Bronchial epithelial cell (primary cell): ENCODE measurements at regions not wholly inside any gene's neighbourhood (a gene's known extent, or its start where the extent isn't known, plus 50 kb on each side); places are given as distances from the start of the nearest gene placed in this dataset.

Experiments
- DNase-seq: peaks from one replicate; pipeline ENCODE4 v3.0.0-alpha.2; 2010; ENCODE audit warnings: low read depth
- FAIRE-seq: peaks from 2 replicates; lab custom pipeline; 2011; peaks lifted over from hg19 to GRCh38; lab: Jason Lieb, UNC
- H3K27me3 ChIP-seq: 2 replicates; pipeline ENCODE4 v1.5.1; 2011; ENCODE audit warnings: low read length; ENCODE audit not compliant: control insufficient read depth, insufficient read depth
- H3K36me3 ChIP-seq: 2 replicates; pipeline ENCODE4 v1.5.1; 2011; ENCODE audit warnings: low read length; ENCODE audit not compliant: control insufficient read depth, insufficient read depth
- H3K4me3 ChIP-seq: 2 replicates; pipeline ENCODE4 v1.5.1; 2011; ENCODE audit warnings: mild to moderate bottlenecking, low read depth, low read length, control low read depth
- CTCF ChIP-seq: IDR thresholded peaks from 2 replicates; pipeline ENCODE4 v1.5.1; 2011; ENCODE audit warnings: mild to moderate bottlenecking, moderate library complexity, low read length, control low read depth, inconsistent platforms; ENCODE audit not compliant: insufficient read depth, severe bottlenecking

GRCh38 chr1:95650631-95651030, 416.6 kb downstream of the RWDD3 start:
- Histone ChIP-seq H3K27me3 (no peaks in the 10 kb centered on the region), H3K36me3 (no peaks in the 10 kb centered on the region), H3K4me3 (no peak overlapping the region)
- FAIRE-seq (peak; percentile 94), DNase-seq (peak; percentile 93)
- no peak for TF ChIP-seq CTCF

DNA sequence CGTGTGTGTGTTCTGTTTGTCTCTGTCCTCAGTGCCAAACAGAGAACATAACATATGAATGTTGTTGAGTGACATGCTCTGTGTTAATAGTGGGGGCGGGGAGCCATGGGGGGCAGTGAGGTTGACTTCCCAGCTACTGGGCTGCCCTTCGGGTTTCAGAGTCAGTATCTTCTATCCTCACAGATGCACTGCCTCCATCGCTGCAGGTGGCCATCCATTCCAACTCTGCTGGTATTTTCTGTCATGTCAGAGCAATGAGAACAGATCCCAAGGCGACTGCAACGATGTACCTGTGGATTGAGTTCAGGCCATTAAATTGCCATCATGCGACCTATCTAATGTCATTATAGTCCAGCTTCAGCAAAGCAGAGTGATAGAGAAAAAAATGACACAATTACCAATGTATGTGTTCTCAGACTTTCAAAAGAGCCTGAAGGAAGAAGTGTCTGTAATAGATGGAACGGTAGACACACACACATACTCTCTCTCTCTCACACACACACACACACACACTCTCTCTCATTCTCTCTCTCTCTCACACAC, 418.5 kb downstream of the RWDD3 start:
- Histone ChIP-seq H3K36me3 (no peaks in the 10 kb centered on the region), H3K4me3 (no peak overlapping the region), H3K27me3 (no peaks in the 10 kb centered on the region)
- no peak for DNase-seq
- FAIRE-seq, result no peak
- TF ChIP-seq CTCF, result no peak

DNA sequence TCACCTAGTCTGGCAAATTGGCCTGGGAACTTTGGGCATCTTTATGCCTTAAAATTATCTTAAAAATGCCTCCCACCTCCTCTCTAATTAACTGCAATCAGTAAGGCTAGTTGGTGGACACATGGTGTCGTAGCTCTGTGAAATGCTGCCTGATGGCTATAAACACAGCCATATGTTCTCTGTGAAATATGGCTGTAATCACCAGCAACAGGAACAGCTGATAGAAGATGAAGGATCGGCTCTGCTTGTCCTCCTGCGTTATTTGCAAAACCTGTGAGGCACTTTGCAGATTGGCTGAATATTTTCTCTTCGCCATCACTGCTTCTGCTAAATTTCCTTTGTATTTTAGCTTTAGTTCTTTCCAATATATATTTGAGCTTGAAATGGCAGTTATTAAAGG, 419.6 kb downstream of the RWDD3 start:
- H3K27me3 ChIP-seq, result no peaks in the 10 kb centered on the region
- FAIRE-seq (no peak), DNase-seq (no peak)
- no peaks in the 10 kb centered on the region for H3K36me3 ChIP-seq
- no peak overlapping the region for H3K4me3 ChIP-seq
- TF ChIP-seq CTCF, result no peak

DNA sequence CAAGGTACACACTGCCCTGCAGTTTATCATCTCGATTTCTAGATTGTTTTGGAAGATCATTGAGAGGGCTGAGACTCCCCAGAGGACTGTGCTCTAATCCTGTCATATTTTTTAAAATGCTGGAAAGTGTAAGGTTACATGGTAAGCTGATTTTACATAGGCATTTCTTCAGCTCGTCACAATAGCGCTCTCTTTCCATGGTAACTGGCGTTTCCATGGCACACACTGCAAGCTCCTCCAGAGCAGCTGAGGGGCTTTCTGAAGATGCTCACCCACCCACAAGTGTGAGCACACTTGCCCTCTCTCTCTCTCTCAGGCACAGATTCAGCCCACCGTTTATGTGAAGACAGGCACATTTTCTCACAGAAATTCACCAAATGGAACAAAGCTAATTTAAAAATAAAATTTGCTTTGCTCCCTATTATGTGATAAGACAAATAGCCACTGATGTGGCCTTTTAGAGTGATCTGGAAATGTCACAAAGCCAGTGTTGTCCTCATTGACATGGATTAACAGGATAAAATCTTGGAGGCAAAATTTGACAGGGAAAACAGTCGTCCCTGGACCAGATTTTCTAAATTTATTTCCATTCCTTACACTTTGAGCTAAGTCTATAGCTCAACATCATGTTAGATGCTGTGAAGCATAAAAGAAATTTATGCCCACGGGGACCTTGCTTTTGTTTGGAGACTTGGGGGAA, 421.5 kb downstream of the RWDD3 start:
- Histone ChIP-seq H3K4me3 (no peak overlapping the region), H3K36me3 (no peaks in the 10 kb centered on the region), H3K27me3 (no peaks in the 10 kb centered on the region)
- no peak for TF ChIP-seq CTCF
- DNase-seq, result no peak
- no peak for FAIRE-seq

GRCh38 chr1:95657248-95657647, 423.2 kb downstream of the RWDD3 start:
- no peaks in the 10 kb centered on the region for H3K27me3 ChIP-seq
- no peaks in the 10 kb centered on the region for H3K36me3 ChIP-seq
- FAIRE-seq, result no peak
- DNase-seq, result peak; percentile 14
- TF ChIP-seq CTCF, result no peak
- H3K4me3 ChIP-seq, result no peak overlapping the region
